SH-SY5Y (cell line): ENCODE measurements at regions not wholly inside any gene's neighbourhood (a gene's known extent, or its start where the extent isn't known, plus 50 kb on each side); places are given as distances from the start of the nearest gene placed in this dataset.

Experiments
- GATA2 ChIP-seq: IDR thresholded peaks from 2 replicates; pipeline ENCODE4 v1.6.1; 2011; ENCODE audit warnings: mild to moderate bottlenecking, low read depth, low read length
- GATA3 ChIP-seq: IDR thresholded peaks from 2 replicates; pipeline ENCODE4 v1.6.1; 2011; ENCODE audit warnings: low read depth, mild to moderate bottlenecking, low read length, moderate library complexity

- no peak for TF ChIP-seq GATA2
- TF ChIP-seq GATA3: no peak
Observed at GRCh38 chr12:13472690-13473089, 276.2 kb downstream of the EMP1 start.
